Gastroesophageal sphincter (tissue), 4 donors: ENCODE measurements at regions not wholly inside any gene's neighbourhood (a gene's known extent, or its start where the extent isn't known, plus 50 kb on each side); places are given as distances from the start of the nearest gene placed in this dataset.

Experiments used
- ATAC-seq: fragments of 150-250 bp; one replicate; pipeline ENCODE4 v1.9.1; 2016; ENCODE audit warnings: mild to moderate bottlenecking, moderate library complexity
- H3K27ac ChIP-seq, 4 donors: fragments of 200-600 bp; sonication (generic) in 3 of 4; 1 replicate in 3 of 4; 2 replicates in 1 of 4; pipeline ENCODE4 v1.5.1; 2016 to 2019
- H3K27me3 ChIP-seq: fragments of 200-600 bp; sonication (generic); one replicate; pipeline ENCODE4 v1.5.1; 2019
- H3K36me3 ChIP-seq, 2 donors: fragments of 200-600 bp; sonication (generic); one replicate each; pipeline ENCODE4 v1.5.1; 2019; ENCODE audit warnings: control low read depth in 1 of 2
- H3K4me1 ChIP-seq, 3 donors: fragments of 200-600 bp; sonication (generic); 1 replicate in 2 of 3; 2 replicates in 1 of 3; pipeline ENCODE4 v1.5.1; 2016 to 2019; ENCODE audit warnings: control low read depth in 2 of 3
- H3K4me3 ChIP-seq, 2 donors: fragments of 200-600 bp; sonication (generic); one replicate each; pipeline ENCODE4 v1.5.1; 2019; ENCODE audit warnings: mild to moderate bottlenecking in 1 of 2, moderate library complexity in 1 of 2
- H3K9me3 ChIP-seq, 3 donors: fragments of 200-600 bp; sonication (generic); one replicate each; pipeline ENCODE4 v1.5.1; 2017 to 2019; ENCODE audit warnings: control low read depth in 2 of 3
- EP300 ChIP-seq: sonication (generic); formaldehyde crosslinking; IDR thresholded peaks from one replicate; pipeline ENCODE4 v1.6.1; 2017; ENCODE audit warnings: antibody characterized with exemption, mild to moderate bottlenecking
- POLR2A ChIP-seq, 2 donors: fragments of 450-650 bp; IDR thresholded peaks; one replicate each; pipeline ENCODE4 v1.6.1; 2017; ENCODE audit warnings: antibody characterized with exemption in 2 of 2, mild to moderate bottlenecking in 2 of 2, moderate library complexity in 1 of 2
- POLR2AphosphoS5 ChIP-seq: sonication (generic); formaldehyde crosslinking; IDR thresholded peaks from one replicate; pipeline ENCODE4 v1.6.1; 2017; ENCODE audit warnings: antibody characterized with exemption
- WGBS, 2 donors: methylation state at CpG; one replicate each; pipeline ENCODE4 v1.1.5; 2018; ENCODE audit warnings: low coverage in 1 of 2; 5-methylcytosine and 5-hydroxymethylcytosine counted together
- TF ChIP-seq, protein P1 (sequence below), 4 experiments: fragments of 200-600 bp in 2 of 4; fragments of 450-650 bp in 2 of 4; sonication (generic) in 1 of 4; IDR thresholded peaks; one replicate each; pipeline ENCODE4 v1.5.1; 2017 to 2019; ENCODE audit warnings: antibody characterized with exemption in 4 of 4, mild to moderate bottlenecking in 2 of 4, moderate library complexity in 2 of 4

DNA sequence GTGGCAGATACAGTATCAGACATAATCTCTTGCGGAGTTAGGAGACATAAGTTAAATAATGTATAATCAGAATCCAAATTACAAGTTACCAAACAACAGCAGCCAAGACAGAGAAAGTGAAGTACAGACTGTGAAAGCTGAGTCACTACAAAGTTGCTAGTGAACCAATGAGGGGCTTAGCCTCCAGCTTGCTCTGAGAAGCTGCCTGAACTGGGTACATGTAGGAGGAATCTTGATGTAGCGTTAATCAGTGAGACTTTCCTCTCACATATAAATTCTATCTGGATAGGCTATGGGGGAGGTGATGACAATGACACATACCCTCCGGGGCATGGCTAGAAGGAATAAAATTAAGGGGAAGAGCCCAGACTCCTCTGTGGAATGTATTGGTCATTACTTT lies 1234.3 kb upstream of the DDX18 start:
- no peaks in the 10 kb centered on the region for H3K27me3 ChIP-seq
- H3K4me1 ChIP-seq: no peaks in the 10 kb centered on the region
- H3K4me3 ChIP-seq: no peak overlapping the region
- ATAC-seq: no peak
- H3K27ac ChIP-seq: no peak overlapping the region
- TF ChIP-seq POLR2A (IDR thresholded peaks at IDR 0.05) (no peak), POLR2AphosphoS5 (no peak), EP300 (no peak)
- TF ChIP-seq, protein P1, sequence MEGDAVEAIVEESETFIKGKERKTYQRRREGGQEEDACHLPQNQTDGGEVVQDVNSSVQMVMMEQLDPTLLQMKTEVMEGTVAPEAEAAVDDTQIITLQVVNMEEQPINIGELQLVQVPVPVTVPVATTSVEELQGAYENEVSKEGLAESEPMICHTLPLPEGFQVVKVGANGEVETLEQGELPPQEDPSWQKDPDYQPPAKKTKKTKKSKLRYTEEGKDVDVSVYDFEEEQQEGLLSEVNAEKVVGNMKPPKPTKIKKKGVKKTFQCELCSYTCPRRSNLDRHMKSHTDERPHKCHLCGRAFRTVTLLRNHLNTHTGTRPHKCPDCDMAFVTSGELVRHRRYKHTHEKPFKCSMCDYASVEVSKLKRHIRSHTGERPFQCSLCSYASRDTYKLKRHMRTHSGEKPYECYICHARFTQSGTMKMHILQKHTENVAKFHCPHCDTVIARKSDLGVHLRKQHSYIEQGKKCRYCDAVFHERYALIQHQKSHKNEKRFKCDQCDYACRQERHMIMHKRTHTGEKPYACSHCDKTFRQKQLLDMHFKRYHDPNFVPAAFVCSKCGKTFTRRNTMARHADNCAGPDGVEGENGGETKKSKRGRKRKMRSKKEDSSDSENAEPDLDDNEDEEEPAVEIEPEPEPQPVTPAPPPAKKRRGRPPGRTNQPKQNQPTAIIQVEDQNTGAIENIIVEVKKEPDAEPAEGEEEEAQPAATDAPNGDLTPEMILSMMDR (IDR thresholded peaks at IDR 0.05): no peak
- WGBS, 2 donors: 50 to 67% methylated on average over 3 of the region's 3 CpGs
- no peaks in the 10 kb centered on the region for H3K36me3 ChIP-seq
- H3K9me3 ChIP-seq: peaks cover 0 to 16% (median 0%) of the 10 kb centered on the region in 3 donors

GRCh38 chr2:116582850-116583249 lies 1231.6 kb upstream of the DDX18 start:
- Histone ChIP-seq H3K27me3 (no peaks in the 10 kb centered on the region), H3K36me3 (no peaks in the 10 kb centered on the region), H3K4me3 (no peak overlapping the region), H3K27ac (no peak overlapping the region), H3K4me1 (no peaks in the 10 kb centered on the region), H3K9me3 (no peaks in the 10 kb centered on the region)
- 47 to 69% methylated on average over 2 of the region's 2 CpGs for WGBS, 2 donors
- ATAC-seq: no peak
- TF ChIP-seq POLR2AphosphoS5: no peak
- no peak for TF ChIP-seq POLR2A (IDR thresholded peaks at IDR 0.05)
- no peak for TF ChIP-seq EP300
- TF ChIP-seq, protein P1 (IDR thresholded peaks at IDR 0.05): no peak

- Histone ChIP-seq H3K36me3 (no peaks in the 10 kb centered on the region), H3K4me3 (no peak overlapping the region), H3K9me3 (no peaks in the 10 kb centered on the region), H3K27ac (no peak overlapping the region), H3K27me3 (no peaks in the 10 kb centered on the region), H3K4me1 (no peaks in the 10 kb centered on the region)
- no peak for ATAC-seq
- TF ChIP-seq POLR2A (IDR thresholded peaks at IDR 0.05): no peak
- 30 to 56% methylated on average over 2 of the region's 2 CpGs for WGBS, 2 donors
These were observed 1228.7 kb upstream of the DDX18 start for GRCh38 chr2:116585669-116586327.

DNA sequence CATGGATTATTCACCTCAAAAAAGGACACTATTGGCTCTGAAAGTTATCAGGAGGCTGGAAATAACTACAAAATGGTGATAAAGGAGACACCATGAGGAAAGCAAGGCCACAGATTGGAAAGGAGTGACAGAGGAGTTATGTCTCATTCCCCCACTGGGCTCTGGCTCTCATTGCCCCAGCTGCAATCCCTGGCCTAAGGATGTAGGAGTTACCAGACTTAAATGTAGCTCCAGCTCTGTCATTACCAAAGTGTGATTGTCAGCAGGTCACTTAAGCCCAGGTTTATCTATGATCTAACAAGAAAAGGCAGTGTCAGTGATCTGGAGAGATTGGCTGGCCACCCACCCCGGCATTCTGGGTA lies 1228.2 kb upstream of the DDX18 start:
- Histone ChIP-seq H3K27ac (no peak overlapping the region), H3K4me1 (no peaks in the 10 kb centered on the region), H3K9me3 (no peaks in the 10 kb centered on the region), H3K36me3 (no peaks in the 10 kb centered on the region), H3K27me3 (no peaks in the 10 kb centered on the region), H3K4me3 (no peak overlapping the region)
- WGBS, 2 donors: 67% methylated on average over 1 of the region's 1 CpG; no CpG with 5 or more reads in 1 of the 2 donors
- no peak for ATAC-seq
- TF ChIP-seq, protein P1 (IDR thresholded peaks at IDR 0.05): no peak
- no peak for TF ChIP-seq POLR2A (IDR thresholded peaks at IDR 0.05)
- no peak for TF ChIP-seq POLR2AphosphoS5
- TF ChIP-seq EP300: no peak
